PC-3 (cell line): ENCODE measurements at regions not wholly inside any gene's neighbourhood (a gene's known extent, or its start where the extent isn't known, plus 50 kb on each side); places are given as distances from the start of the nearest gene placed in this dataset.

ENCODE experiments used
- ATAC-seq: fragments of 200-7000 bp; cut with Tn5 transposase; 2 replicates; pipeline ENCODE4 v1.9.1; 2020; ENCODE audit warnings: mild to moderate bottlenecking, moderate library complexity
- BruUV-seq: library from RNA; stranded (reverse); fragments of 400-500 nt; replicated peaks from 2 replicates; lab custom pipeline; 2021; lab: Mats Ljungman, UMichigan
- CTCF ChIA-PET: fragments of 300-600 bp; sonication (Branson Sonifier 250); formaldehyde crosslinking; loops from one replicate; lab custom pipeline; 2022; ENCODE audit warnings: antibody characterized with exemption; lab: Charles Lee
- POLR2A ChIA-PET: fragments of 300-600 bp; sonication (Branson Sonifier 250); formaldehyde crosslinking; loops from one replicate; lab custom pipeline; 2022; ENCODE audit warnings: antibody characterized with exemption; ENCODE audit not compliant: unreplicated experiment; lab: Charles Lee
- DNase-seq: peaks from one replicate; pipeline ENCODE4 v3.0.0-alpha.2; 2015
- H2AFZ ChIP-seq: fragments of 300-600 bp; sonication (generic); 2 replicates; pipeline ENCODE4 v1.6.0; 2016; ENCODE audit warnings: antibody characterized with exemption, low read length
- H3F3A ChIP-seq: fragments of 300-600 bp; sonication (generic); one replicate; pipeline ENCODE4 v1.6.0; 2017; ENCODE audit warnings: antibody characterized with exemption, low read length, control low read depth, mild to moderate bottlenecking; ENCODE audit not compliant: unreplicated experiment
- H3K27ac ChIP-seq: fragments of 300-600 bp; sonication (generic); 2 replicates; pipeline ENCODE4 v1.5.1; 2016; ENCODE audit warnings: mild to moderate bottlenecking, low read length
- H3K27me3 ChIP-seq: fragments of 300-600 bp; sonication (generic); 2 replicates; pipeline ENCODE4 v1.6.1; 2016; ENCODE audit warnings: low read length, mixed read lengths
- H3K36me3 ChIP-seq: fragments of 300-600 bp; sonication (generic); 2 replicates; pipeline ENCODE4 v1.6.1; 2016; ENCODE audit warnings: low read depth, mixed run types, low read length, mixed read lengths
- H3K4me1 ChIP-seq: fragments of 300-600 bp; sonication (generic); 2 replicates; pipeline ENCODE4 v1.5.1; 2016; ENCODE audit warnings: low read length; ENCODE audit not compliant: insufficient read depth
- H3K4me2 ChIP-seq: fragments of 300-600 bp; sonication (generic); 2 replicates; pipeline ENCODE4 v1.6.0; 2016; ENCODE audit warnings: low read length
- H3K4me3 ChIP-seq: fragments of 300-600 bp; sonication (generic); 2 replicates; pipeline ENCODE4 v1.5.1; 2016; ENCODE audit warnings: mild to moderate bottlenecking, low read length, mixed read lengths
- H3K79me2 ChIP-seq: fragments of 300-600 bp; sonication (generic); 2 replicates; pipeline ENCODE4 v1.6.1; 2017; ENCODE audit warnings: low read length, mixed read lengths
- H3K9ac ChIP-seq: fragments of 300-600 bp; sonication (generic); 2 replicates; pipeline ENCODE4 v1.6.0; 2016; ENCODE audit warnings: mild to moderate bottlenecking, low read length
- H3K9me2 ChIP-seq: fragments of 300-600 bp; sonication (generic); replicated peaks from 2 replicates; pipeline ENCODE4 v1.6.1; 2016; ENCODE audit warnings: mixed run types, low read length, mixed read lengths
- H3K9me3 ChIP-seq: fragments of 300-600 bp; sonication (generic); 2 replicates; pipeline ENCODE4 v1.6.1; 2016; ENCODE audit warnings: low read length, mixed read lengths
- H4K20me1 ChIP-seq: fragments of 300-600 bp; sonication (generic); 2 replicates; pipeline ENCODE4 v1.6.1; 2016; ENCODE audit warnings: low read length, mixed read lengths
- EZH2 ChIP-seq: fragments of 300-600 bp; sonication (generic); IDR thresholded peaks from one replicate; pipeline ENCODE4 v1.6.1; 2017; ENCODE audit warnings: antibody characterized with exemption, mild to moderate bottlenecking, low read length; ENCODE audit not compliant: unreplicated experiment
- EZH2phosphoT487 ChIP-seq: fragments of 300-600 bp; sonication (generic); IDR thresholded peaks from 2 replicates; pipeline ENCODE4 v1.6.1; 2018; ENCODE audit warnings: mild to moderate bottlenecking, antibody characterized with exemption, low read length, borderline replicate concordance
- intact Hi-C: fragments of 100-400 bp; cut with micrococcal nuclease; formaldehyde crosslinking; loops from 2 replicates; pipeline ENCODE4 v1.9.0; 2023
- TF ChIP-seq, protein P1 (sequence below): fragments of 300-600 bp; sonication (generic); conservative IDR thresholded peaks from 2 replicates; pipeline ENCODE4 v1.5.1; 2017; ENCODE audit warnings: antibody characterized with exemption, low read depth, mild to moderate bottlenecking, low read length

DNA sequence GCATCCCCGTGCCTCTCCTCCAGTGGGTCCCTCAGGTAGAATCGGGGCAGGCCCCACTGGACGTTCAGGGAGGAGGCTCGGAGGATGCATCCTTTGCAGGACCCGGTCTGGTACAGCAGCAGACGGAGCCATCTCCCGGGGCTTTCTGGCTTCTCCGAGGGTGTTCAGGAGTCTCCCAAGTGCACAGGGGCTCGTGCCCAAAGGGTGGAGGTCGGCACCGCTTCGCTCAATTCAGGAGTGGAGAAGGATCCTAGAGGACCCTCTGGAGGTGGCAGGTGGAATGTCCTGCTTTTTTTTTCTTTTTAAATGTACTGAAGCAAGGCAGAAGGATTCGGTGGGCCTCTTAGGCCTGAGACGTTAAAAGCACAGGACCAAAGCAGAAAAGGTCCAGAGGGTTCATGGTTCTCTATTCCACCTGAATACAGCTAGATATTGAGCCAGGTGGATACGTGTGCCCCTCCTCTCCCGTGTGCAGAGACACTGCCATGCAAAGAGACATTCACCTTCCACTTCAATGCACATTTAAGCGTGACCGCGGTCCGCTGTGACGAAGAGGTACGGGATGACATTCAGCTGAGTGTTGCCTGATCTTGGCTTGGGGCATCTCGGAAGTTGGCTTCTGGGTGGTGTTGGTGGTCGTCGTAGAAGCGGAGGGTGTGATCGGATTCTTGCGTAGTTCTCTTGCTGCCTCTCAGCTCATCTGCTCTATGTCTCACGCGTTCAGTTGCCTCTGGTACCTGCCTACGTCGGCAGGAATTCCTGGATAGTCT is 281.2 kb upstream of the AGTR2 start:
- H3K27ac ChIP-seq, result no peak overlapping the region
- no peak overlapping the region for H2AFZ ChIP-seq
- no peaks in the 10 kb centered on the region for H3F3A ChIP-seq
- H3K9me2 ChIP-seq, result no peaks in the 10 kb centered on the region
- H3K4me1 ChIP-seq, result peaks cover 15% of the 10 kb centered on the region; the same call in 1 of the 2 replicates
- CTCF ChIA-PET, result no interaction called here
- ATAC-seq (no peak), DNase-seq (no peak)
- no TSS peak for BruUV-seq
- H3K36me3 ChIP-seq, result no peaks in the 10 kb centered on the region
- no peaks in the 10 kb centered on the region for H3K79me2 ChIP-seq
- no peak overlapping the region for H3K4me3 ChIP-seq
- no peak overlapping the region for H3K9ac ChIP-seq
- no peaks in the 10 kb centered on the region for H4K20me1 ChIP-seq
- intact Hi-C loops, result no loop called here
- no peak overlapping the region for H3K4me2 ChIP-seq
- no peaks in the 10 kb centered on the region for H3K27me3 ChIP-seq
- POLR2A ChIA-PET, result no interaction called here
- no peak for TF ChIP-seq EZH2
- no peak for TF ChIP-seq EZH2phosphoT487
- TF ChIP-seq, protein P1, sequence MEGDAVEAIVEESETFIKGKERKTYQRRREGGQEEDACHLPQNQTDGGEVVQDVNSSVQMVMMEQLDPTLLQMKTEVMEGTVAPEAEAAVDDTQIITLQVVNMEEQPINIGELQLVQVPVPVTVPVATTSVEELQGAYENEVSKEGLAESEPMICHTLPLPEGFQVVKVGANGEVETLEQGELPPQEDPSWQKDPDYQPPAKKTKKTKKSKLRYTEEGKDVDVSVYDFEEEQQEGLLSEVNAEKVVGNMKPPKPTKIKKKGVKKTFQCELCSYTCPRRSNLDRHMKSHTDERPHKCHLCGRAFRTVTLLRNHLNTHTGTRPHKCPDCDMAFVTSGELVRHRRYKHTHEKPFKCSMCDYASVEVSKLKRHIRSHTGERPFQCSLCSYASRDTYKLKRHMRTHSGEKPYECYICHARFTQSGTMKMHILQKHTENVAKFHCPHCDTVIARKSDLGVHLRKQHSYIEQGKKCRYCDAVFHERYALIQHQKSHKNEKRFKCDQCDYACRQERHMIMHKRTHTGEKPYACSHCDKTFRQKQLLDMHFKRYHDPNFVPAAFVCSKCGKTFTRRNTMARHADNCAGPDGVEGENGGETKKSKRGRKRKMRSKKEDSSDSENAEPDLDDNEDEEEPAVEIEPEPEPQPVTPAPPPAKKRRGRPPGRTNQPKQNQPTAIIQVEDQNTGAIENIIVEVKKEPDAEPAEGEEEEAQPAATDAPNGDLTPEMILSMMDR, result no peak
- no peaks in the 10 kb centered on the region for H3K9me3 ChIP-seq

GRCh38 chrX:115892056-115892708 is 278.4 kb upstream of the AGTR2 start:
- ATAC-seq (peak; percentile 10), DNase-seq (peak; percentile 37)
- no TSS peak for BruUV-seq
- H3K4me3 ChIP-seq, result no peak overlapping the region
- no peak for TF ChIP-seq EZH2
- TF ChIP-seq, protein P1, result no peak
- TF ChIP-seq EZH2phosphoT487, result no peak
- no peaks in the 10 kb centered on the region for H3K9me2 ChIP-seq
- H2AFZ ChIP-seq, result peak overlapping the region; percentile 53; the same call in 1 of the 2 replicates
- ChIA-PET CTCF (no interaction called here), POLR2A (no interaction called here)
- no peaks in the 10 kb centered on the region for H3F3A ChIP-seq
- no peaks in the 10 kb centered on the region for H4K20me1 ChIP-seq
- no peaks in the 10 kb centered on the region for H3K79me2 ChIP-seq
- intact Hi-C loops, result no loop called here
- H3K27me3 ChIP-seq, result no peaks in the 10 kb centered on the region
- H3K4me1 ChIP-seq, result peaks cover 15% of the 10 kb centered on the region; the same call in 1 of the 2 replicates
- no peaks in the 10 kb centered on the region for H3K36me3 ChIP-seq
- H3K9ac ChIP-seq, result peak overlapping the region; percentile 52; the same call in 1 of the 2 replicates
- H3K27ac ChIP-seq, result peak overlapping the region; percentile 86; the same call in 1 of the 2 replicates
- no peaks in the 10 kb centered on the region for H3K9me3 ChIP-seq
- peak overlapping the region; percentile 69; the same call in 1 of the 2 replicates for H3K4me2 ChIP-seq
